BLaER1 (cell line): ENCODE measurements at regions not wholly inside any gene's neighbourhood (a gene's known extent, or its start where the extent isn't known, plus 50 kb on each side); places are given as distances from the start of the nearest gene placed in this dataset.

Experiments used
- H3K27ac ChIP-seq: shearing (Covaris generic); formaldehyde crosslinking; 2 replicates; pipeline ENCODE4 v1.8.1; 2022
- H3K27me3 ChIP-seq: shearing (Covaris generic); formaldehyde crosslinking; 2 replicates; pipeline ENCODE4 v1.8.1; 2022
- H3K36me3 ChIP-seq: shearing (Covaris generic); formaldehyde crosslinking; 2 replicates; pipeline ENCODE4 v1.8.1; 2022
- H3K4me1 ChIP-seq: shearing (Covaris generic); formaldehyde crosslinking; 2 replicates; pipeline ENCODE4 v1.8.1; 2022
- H3K4me2 ChIP-seq: shearing (Covaris generic); formaldehyde crosslinking; 2 replicates; pipeline ENCODE4 v1.8.1; 2022
- H3K4me3 ChIP-seq: shearing (Covaris generic); formaldehyde crosslinking; 2 replicates; pipeline ENCODE4 v1.8.1; 2022
- H3K9ac ChIP-seq: shearing (Covaris generic); formaldehyde crosslinking; 2 replicates; pipeline ENCODE4 v1.8.1; 2022
- H3K9me3 ChIP-seq: shearing (Covaris generic); formaldehyde crosslinking; 2 replicates; pipeline ENCODE4 v1.8.1; 2022
- H4K20me1 ChIP-seq: shearing (Covaris generic); formaldehyde crosslinking; 2 replicates; pipeline ENCODE4 v1.8.1; 2022
- Cebpa-rat ChIP-seq: shearing (Covaris generic); IDR thresholded peaks from 2 replicates; pipeline ENCODE4 v1.8.1; 2022

DNA sequence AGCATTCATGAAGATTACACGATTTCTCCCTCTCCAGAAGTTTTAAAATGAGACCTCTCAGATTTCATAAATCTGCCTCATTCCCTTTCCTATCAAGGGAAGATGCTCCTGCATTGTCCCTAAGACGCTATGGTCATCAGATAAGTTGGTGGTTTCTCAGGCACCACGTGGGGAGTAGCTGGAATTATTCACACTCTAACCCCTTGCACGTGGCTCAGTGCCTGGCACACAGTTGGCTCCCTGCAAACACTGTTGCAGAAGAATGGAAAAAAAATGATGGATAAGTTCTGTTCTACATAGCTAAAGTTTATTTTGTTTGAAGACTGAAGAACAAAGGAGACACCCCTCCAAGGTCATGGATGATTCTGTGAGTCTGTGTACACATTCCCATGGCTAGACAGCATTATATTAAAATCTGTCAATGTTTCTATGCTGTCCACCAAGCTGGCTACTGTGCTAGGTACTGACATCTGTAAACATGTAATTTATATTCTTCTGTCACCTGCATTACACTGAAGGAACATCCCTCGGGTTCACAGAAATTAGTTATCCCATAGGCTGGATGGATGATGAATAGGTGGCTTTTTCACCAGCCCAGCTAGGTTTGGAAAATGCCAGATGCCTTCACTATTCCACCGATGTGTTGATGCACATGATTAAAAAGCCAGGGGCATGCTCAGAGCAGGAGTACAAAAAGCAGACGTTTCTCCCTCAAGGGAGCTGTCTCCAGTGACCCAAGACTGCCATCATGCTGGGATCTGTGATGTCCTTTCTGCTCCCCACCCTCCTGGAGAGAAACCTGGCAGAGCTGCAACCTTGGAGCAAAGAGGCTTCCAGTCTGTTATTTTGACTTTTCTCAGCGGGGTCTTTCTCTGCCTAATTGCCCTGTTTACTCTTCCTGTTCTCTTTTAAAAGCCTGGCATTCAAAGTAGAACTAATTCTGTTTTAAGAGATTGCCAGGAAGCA is 610.5 kb downstream of the UTRN start:
- no peaks in the 10 kb centered on the region for H4K20me1 ChIP-seq
- TF ChIP-seq Cebpa-rat, result no peak
- no peak overlapping the region for H3K9ac ChIP-seq
- H3K27me3 ChIP-seq, result no peaks in the 10 kb centered on the region
- H3K4me3 ChIP-seq, result no peak overlapping the region
- no peak overlapping the region for H3K4me2 ChIP-seq
- no peaks in the 10 kb centered on the region for H3K9me3 ChIP-seq
- H3K36me3 ChIP-seq, result no peaks in the 10 kb centered on the region
- H3K4me1 ChIP-seq, result no peaks in the 10 kb centered on the region
- no peak overlapping the region for H3K27ac ChIP-seq

GRCh38 chr6:144896289-144896688 is 611.2 kb downstream of the UTRN start:
- Histone ChIP-seq H3K4me2 (no peak overlapping the region), H3K27ac (no peak overlapping the region), H3K9me3 (no peaks in the 10 kb centered on the region), H3K4me1 (no peaks in the 10 kb centered on the region), H3K9ac (no peak overlapping the region), H4K20me1 (no peaks in the 10 kb centered on the region), H3K4me3 (no peak overlapping the region), H3K36me3 (no peaks in the 10 kb centered on the region), H3K27me3 (no peaks in the 10 kb centered on the region)
- TF ChIP-seq Cebpa-rat, result no peak

DNA sequence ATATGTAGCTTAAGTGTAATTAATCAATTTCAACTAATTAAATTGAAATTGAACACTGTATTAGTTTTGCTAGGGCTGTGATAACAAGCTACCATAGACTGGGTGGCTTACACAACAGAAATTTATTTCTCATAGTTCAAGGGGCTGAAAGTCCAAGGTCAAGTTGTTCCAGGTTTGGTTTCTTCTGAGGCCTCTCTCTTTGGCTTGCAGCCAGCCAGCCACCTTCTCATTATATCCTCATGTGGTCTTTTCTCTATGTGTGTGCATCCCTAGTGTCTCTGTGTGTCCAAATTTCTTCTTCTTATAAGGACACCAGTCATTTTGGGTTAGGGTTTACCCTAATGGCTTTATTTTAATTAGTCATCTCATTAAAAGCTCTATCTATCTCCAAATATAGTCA is 611.7 kb downstream of the UTRN start:
- H4K20me1 ChIP-seq, result no peaks in the 10 kb centered on the region
- TF ChIP-seq Cebpa-rat, result no peak
- H3K4me2 ChIP-seq, result no peak overlapping the region
- no peak overlapping the region for H3K27ac ChIP-seq
- H3K9ac ChIP-seq, result no peak overlapping the region
- no peaks in the 10 kb centered on the region for H3K4me1 ChIP-seq
- H3K4me3 ChIP-seq, result no peak overlapping the region
- H3K9me3 ChIP-seq, result peaks cover 4% of the 10 kb centered on the region; the same call in 1 of the 2 replicates
- H3K27me3 ChIP-seq, result no peaks in the 10 kb centered on the region
- no peaks in the 10 kb centered on the region for H3K36me3 ChIP-seq

DNA sequence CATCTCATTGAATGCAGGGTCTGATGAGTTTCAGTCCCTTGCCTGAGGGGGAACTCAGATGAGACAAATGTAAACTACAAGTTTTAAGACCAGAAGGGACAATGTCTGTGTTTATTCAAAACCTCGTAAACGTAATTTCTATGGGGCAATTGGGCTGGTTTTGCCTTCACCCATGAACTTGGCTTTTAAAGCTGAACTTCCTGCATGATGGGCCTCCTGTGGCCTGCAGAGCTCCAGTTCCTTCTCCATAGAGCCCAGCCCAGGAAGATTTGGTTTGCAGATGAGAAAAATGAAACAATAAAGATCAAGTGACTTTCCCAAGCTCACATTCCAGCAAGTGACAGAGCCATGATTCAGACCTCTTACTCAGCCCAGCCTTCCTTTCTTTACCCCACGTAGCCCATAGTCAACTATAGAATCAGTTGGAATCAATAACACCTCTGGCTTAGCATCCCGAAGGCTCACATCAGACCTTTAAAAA is 612.3 kb downstream of the UTRN start:
- Histone ChIP-seq H3K9me3 (peaks cover 5% of the 10 kb centered on the region; the same call in 1 of the 2 replicates), H3K4me1 (no peaks in the 10 kb centered on the region), H3K27ac (no peak overlapping the region), H3K4me3 (no peak overlapping the region), H4K20me1 (no peaks in the 10 kb centered on the region), H3K36me3 (no peaks in the 10 kb centered on the region), H3K27me3 (no peaks in the 10 kb centered on the region), H3K4me2 (no peak overlapping the region), H3K9ac (no peak overlapping the region)
- no peak for TF ChIP-seq Cebpa-rat

DNA sequence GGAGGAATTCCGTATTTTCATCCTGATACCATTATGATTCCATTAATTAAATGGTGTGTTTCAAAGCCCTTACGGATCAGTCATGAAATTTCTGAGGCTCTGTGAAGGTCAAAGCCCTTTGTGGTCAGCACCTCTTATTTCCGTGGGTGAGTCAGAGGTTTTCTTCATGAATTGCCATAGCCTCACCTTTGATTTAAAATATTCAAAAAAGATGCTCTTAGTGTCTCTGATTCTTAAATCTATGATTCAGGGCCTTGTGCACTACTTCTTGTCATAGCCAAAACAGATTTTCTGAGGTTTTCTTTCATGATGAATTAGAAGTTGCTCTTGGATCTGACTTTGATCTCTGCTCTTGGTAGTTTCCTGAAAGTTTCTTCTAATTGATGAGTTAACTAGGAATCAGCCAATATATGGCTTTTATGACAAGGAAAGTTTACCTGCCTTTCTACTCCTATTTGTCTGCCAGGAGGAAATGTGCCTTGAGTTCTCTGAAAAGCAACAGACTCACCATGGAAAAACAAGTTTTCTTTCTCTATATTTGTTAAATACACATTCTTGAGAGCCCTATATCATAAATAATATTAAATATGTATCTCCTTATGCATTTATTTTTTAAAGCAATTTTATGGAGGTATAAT is 613.0 kb downstream of the UTRN start:
- H3K36me3 ChIP-seq, result no peaks in the 10 kb centered on the region
- no peak overlapping the region for H3K9ac ChIP-seq
- no peak overlapping the region for H3K4me2 ChIP-seq
- no peaks in the 10 kb centered on the region for H3K27me3 ChIP-seq
- no peaks in the 10 kb centered on the region for H4K20me1 ChIP-seq
- H3K4me1 ChIP-seq, result no peaks in the 10 kb centered on the region
- H3K9me3 ChIP-seq, result peaks cover 5% of the 10 kb centered on the region; the same call in 1 of the 2 replicates
- H3K27ac ChIP-seq, result no peak overlapping the region
- H3K4me3 ChIP-seq, result no peak overlapping the region
- TF ChIP-seq Cebpa-rat, result no peak

GRCh38 chr6:144898741-144899140 is 613.6 kb downstream of the UTRN start:
- H3K4me2 ChIP-seq, result no peak overlapping the region
- no peaks in the 10 kb centered on the region for H4K20me1 ChIP-seq
- H3K27me3 ChIP-seq, result no peaks in the 10 kb centered on the region
- no peak for TF ChIP-seq Cebpa-rat
- no peak overlapping the region for H3K27ac ChIP-seq
- H3K4me1 ChIP-seq, result no peaks in the 10 kb centered on the region
- H3K36me3 ChIP-seq, result no peaks in the 10 kb centered on the region
- H3K9ac ChIP-seq, result no peak overlapping the region
- H3K9me3 ChIP-seq, result peaks cover 5% of the 10 kb centered on the region; the same call in 1 of the 2 replicates
- no peak overlapping the region for H3K4me3 ChIP-seq

GRCh38 chr6:144899161-144899560 is 614.0 kb downstream of the UTRN start:
- TF ChIP-seq Cebpa-rat, result no peak
- Histone ChIP-seq H3K4me1 (no peaks in the 10 kb centered on the region), H3K9ac (no peak overlapping the region), H3K4me3 (no peak overlapping the region), H3K27ac (no peak overlapping the region), H3K9me3 (peaks cover 5% of the 10 kb centered on the region; the same call in 1 of the 2 replicates), H3K4me2 (no peak overlapping the region), H3K27me3 (no peaks in the 10 kb centered on the region), H4K20me1 (no peaks in the 10 kb centered on the region), H3K36me3 (no peaks in the 10 kb centered on the region)

- TF ChIP-seq Cebpa-rat, result no peak
- H3K4me1 ChIP-seq, result no peaks in the 10 kb centered on the region
These were observed 616.3 kb downstream of the UTRN start for GRCh38 chr6:144901412-144901811.

DNA sequence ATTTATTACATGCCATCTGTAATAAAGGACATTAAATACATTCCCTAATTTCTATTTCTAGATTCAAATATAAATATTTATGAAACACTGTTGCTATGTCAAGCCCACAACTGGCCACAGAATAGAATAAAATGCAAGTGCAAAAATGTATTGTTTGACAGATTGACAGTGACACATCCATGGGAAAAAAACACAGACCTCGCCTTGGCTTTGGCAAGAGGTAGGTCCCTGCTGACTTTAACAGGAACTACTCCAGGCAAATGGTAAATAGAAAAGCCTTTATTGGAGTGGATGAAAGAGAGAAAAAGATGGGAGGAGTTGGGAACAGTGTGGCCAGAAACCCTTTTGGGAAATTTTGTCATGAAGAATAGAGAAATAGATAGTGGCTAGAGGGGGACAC is 622.9 kb downstream of the UTRN start:
- no peak for TF ChIP-seq Cebpa-rat
- H3K9ac ChIP-seq, result no peak overlapping the region
- H4K20me1 ChIP-seq, result no peaks in the 10 kb centered on the region
- H3K27ac ChIP-seq, result no peak overlapping the region
- H3K9me3 ChIP-seq, result no peaks in the 10 kb centered on the region
- H3K4me3 ChIP-seq, result no peak overlapping the region
- no peaks in the 10 kb centered on the region for H3K27me3 ChIP-seq
- peak overlapping the region; percentile 38 for H3K4me2 ChIP-seq
- H3K36me3 ChIP-seq, result no peaks in the 10 kb centered on the region
- peaks cover 12% of the 10 kb centered on the region for H3K4me1 ChIP-seq

More at GRCh38 chr6:144901412-144901811, 616.3 kb downstream of the UTRN start:
- peaks cover 5% of the 10 kb centered on the region; the same call in 1 of the 2 replicates for H3K9me3 ChIP-seq
- H3K9ac ChIP-seq, result no peak overlapping the region
- no peak overlapping the region for H3K4me3 ChIP-seq
- H4K20me1 ChIP-seq, result no peaks in the 10 kb centered on the region
- H3K27ac ChIP-seq, result no peak overlapping the region
- no peaks in the 10 kb centered on the region for H3K27me3 ChIP-seq
- no peaks in the 10 kb centered on the region for H3K36me3 ChIP-seq
- no peak overlapping the region for H3K4me2 ChIP-seq

- Histone ChIP-seq H3K36me3 (no peaks in the 10 kb centered on the region), H3K27me3 (no peaks in the 10 kb centered on the region), H3K4me2 (no peak overlapping the region), H3K27ac (no peak overlapping the region), H3K9me3 (no peaks in the 10 kb centered on the region), H4K20me1 (no peaks in the 10 kb centered on the region), H3K4me3 (no peak overlapping the region), H3K4me1 (peaks cover 12% of the 10 kb centered on the region), H3K9ac (no peak overlapping the region)
- TF ChIP-seq Cebpa-rat, result no peak
These were observed 624.7 kb downstream of the UTRN start for GRCh38 chr6:144909753-144910285.
